ENCODE measurements at regions not wholly inside any gene's neighbourhood (a gene's known extent, or its start where the extent isn't known, plus 50 kb on each side); places are given as distances from the start of the nearest gene placed in this dataset.

GRCh38 chr20:39812116-39812515 is 850.0 kb downstream of the DHX35 start:
- Histone ChIP-seq H3K27ac (ENCODE audit: insufficient read depth, low read depth, low read length) (no peak overlapping the region), H3K4me2 (ENCODE audit: insufficient read depth, low read length) (no peak overlapping the region), H3K27me3 (ENCODE audit: control insufficient read depth in 2 of 2, insufficient read depth in 2 of 2, low read length in 2 of 2) (peaks cover 0 to 2% of the 10 kb centered on the region in 2 experiments), H3K9ac (replicated peaks; ENCODE audit: extremely low read depth, insufficient read depth, low read length) (no peak overlapping the region), H3K9me3 (replicated peaks; ENCODE audit: control insufficient read depth, insufficient read depth, low read length) (no peaks in the 10 kb centered on the region), H2AFZ (ENCODE audit: low read depth, low read length) (no peak overlapping the region), H3K4me1 (ENCODE audit: control insufficient read depth, extremely low read depth, insufficient read depth, low read length) (no peaks in the 10 kb centered on the region), H4K20me1 (replicated peaks; ENCODE audit: control insufficient read depth, extremely low read depth, insufficient read depth, low read length) (no peaks in the 10 kb centered on the region), H3K9me1 (replicated peaks; ENCODE audit: control insufficient read depth, extremely low read depth, insufficient read depth, low read length) (no peaks in the 10 kb centered on the region), H3K36me3 (ENCODE audit: control insufficient read depth in 2 of 2, extremely low read depth in 1 of 2, insufficient read depth in 2 of 2, low read length in 2 of 2) (no peaks in the 10 kb centered on the region), H3K4me3 (replicated peaks in 1 of 3; ENCODE audit: insufficient read depth in 1 of 3, low read depth in 1 of 3, low read length in 3 of 3) (no peak overlapping the region), H3K79me2 (ENCODE audit: control insufficient read depth, insufficient read depth, low read length) (no peaks in the 10 kb centered on the region)
- dilution Hi-C loops (cut with MboI; ENCODE audit: extremely low pct_ligation_motif_present, low sequenced_read_pairs): no loop called here
- POLR2A ChIA-PET: no interaction called here
- CTCF ChIA-PET: no interaction called here
- no TSS peak for BruUV-seq (replicated peaks)
- DNase-seq (ENCODE audit: low read depth, low spot score): no peak
- FAIRE-seq: no peak
- intact Hi-C loops (cut with micrococcal nuclease): no loop called here
- TF ChIP-seq, protein P1, sequence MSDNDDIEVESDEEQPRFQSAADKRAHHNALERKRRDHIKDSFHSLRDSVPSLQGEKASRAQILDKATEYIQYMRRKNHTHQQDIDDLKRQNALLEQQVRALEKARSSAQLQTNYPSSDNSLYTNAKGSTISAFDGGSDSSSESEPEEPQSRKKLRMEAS (IDR thresholded peaks at IDR 0.05; ENCODE audit: insufficient read depth, insufficient read length): no peak
- no peak for TF ChIP-seq POLR2AphosphoS5 (IDR thresholded peaks at IDR 0.05; ENCODE audit: insufficient read depth, low read depth, low read length)

DNA sequence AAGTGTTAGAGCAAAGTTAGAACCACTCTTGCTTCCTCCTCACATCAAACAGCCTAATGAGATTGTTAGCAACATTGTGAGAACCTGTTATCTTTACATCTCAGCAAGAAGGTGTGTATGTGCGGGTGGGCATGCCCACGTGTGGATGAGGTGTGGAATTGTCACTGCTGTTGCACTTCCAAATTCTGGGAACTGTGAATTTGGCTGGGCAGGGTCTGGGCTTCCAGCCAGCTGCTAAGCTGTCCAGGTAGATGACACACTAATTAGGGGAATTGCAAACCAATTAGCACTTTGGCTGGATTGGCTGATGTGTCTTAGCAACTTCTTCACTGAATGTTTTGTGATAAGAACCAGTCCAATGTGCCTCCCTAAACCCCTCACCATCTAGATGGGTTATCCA is 848.2 kb downstream of the DHX35 start:
- ChIA-PET CTCF (no interaction called here), POLR2A (no interaction called here)
- Histone ChIP-seq H3K79me2 (ENCODE audit: control insufficient read depth, insufficient read depth, low read length) (no peaks in the 10 kb centered on the region), H3K4me2 (ENCODE audit: insufficient read depth, low read length) (no peak overlapping the region), H3K9me1 (replicated peaks; ENCODE audit: control insufficient read depth, extremely low read depth, insufficient read depth, low read length) (no peaks in the 10 kb centered on the region), H3K36me3 (ENCODE audit: control insufficient read depth in 2 of 2, extremely low read depth in 1 of 2, insufficient read depth in 2 of 2, low read length in 2 of 2) (no peaks in the 10 kb centered on the region), H4K20me1 (replicated peaks; ENCODE audit: control insufficient read depth, extremely low read depth, insufficient read depth, low read length) (no peaks in the 10 kb centered on the region), H3K4me1 (ENCODE audit: control insufficient read depth, extremely low read depth, insufficient read depth, low read length) (no peaks in the 10 kb centered on the region), H3K9ac (replicated peaks; ENCODE audit: extremely low read depth, insufficient read depth, low read length) (no peak overlapping the region), H3K4me3 (replicated peaks in 1 of 3; ENCODE audit: insufficient read depth in 1 of 3, low read depth in 1 of 3, low read length in 3 of 3) (no peak overlapping the region), H3K27me3 (ENCODE audit: control insufficient read depth in 2 of 2, insufficient read depth in 2 of 2, low read length in 2 of 2) (peaks cover 0 to 2% of the 10 kb centered on the region in 2 experiments), H2AFZ (ENCODE audit: low read depth, low read length) (no peak overlapping the region), H3K9me3 (replicated peaks; ENCODE audit: control insufficient read depth, insufficient read depth, low read length) (no peaks in the 10 kb centered on the region), H3K27ac (ENCODE audit: insufficient read depth, low read depth, low read length) (no peak overlapping the region)
- DNase-seq (ENCODE audit: low read depth, low spot score) (no peak), FAIRE-seq (no peak)
- no TSS peak for BruUV-seq (replicated peaks)
- TF ChIP-seq MYC (IDR thresholded peaks at IDR 0.05; ENCODE audit: low read depth, low read length) (no peak), POLR2AphosphoS5 (IDR thresholded peaks at IDR 0.05; ENCODE audit: insufficient read depth, low read depth, low read length) (no peak), CTCF (IDR thresholded peaks at IDR 0.05; ENCODE audit: extremely low read depth in 1 of 2, insufficient read depth in 1 of 2, low read depth in 1 of 2, low read length in 2 of 2) (no peak), POLR2A (IDR thresholded peaks at IDR 0.05; ENCODE audit: low read depth, low read length) (no peak), JUN (IDR thresholded peaks at IDR 0.05; ENCODE audit: borderline replicate concordance, insufficient read depth, insufficient read length, low read depth) (no peak), FOS (IDR thresholded peaks at IDR 0.05; ENCODE audit: borderline replicate concordance, insufficient read depth, low read length) (no peak), GATA2 (IDR thresholded peaks at IDR 0.05; ENCODE audit: insufficient read depth, insufficient read length, low read depth, low read length) (no peak), EZH2 (IDR thresholded peaks at IDR 0.05; ENCODE audit: borderline replicate concordance, low read depth, low read length, severe bottlenecking) (no peak)
- TF ChIP-seq, protein P1 (IDR thresholded peaks at IDR 0.05; ENCODE audit: insufficient read depth, insufficient read length): no peak
- dilution Hi-C loops (cut with MboI; ENCODE audit: extremely low pct_ligation_motif_present, low sequenced_read_pairs): no loop called here
- intact Hi-C loops (cut with micrococcal nuclease): no loop called here
